Stimulated activated CD4-positive, alpha-beta T cell treated with anti-CD3 and anti-CD28 coated beads, Interleukin-1b, Interleukin-23, amount 100 ng/mL, for 24 hours (primary cell): ENCODE measurements at regions not wholly inside any gene's neighbourhood (a gene's known extent, or its start where the extent isn't known, plus 50 kb on each side); places are given as distances from the start of the nearest gene placed in this dataset.

Source experiments
- DNase-seq, 4 experiments: peaks; one replicate each; pipeline ENCODE4 v3.0.0-alpha.2; 2020; ENCODE audit warnings: low read depth in 4 of 4, low spot score in 1 of 4

DNA sequence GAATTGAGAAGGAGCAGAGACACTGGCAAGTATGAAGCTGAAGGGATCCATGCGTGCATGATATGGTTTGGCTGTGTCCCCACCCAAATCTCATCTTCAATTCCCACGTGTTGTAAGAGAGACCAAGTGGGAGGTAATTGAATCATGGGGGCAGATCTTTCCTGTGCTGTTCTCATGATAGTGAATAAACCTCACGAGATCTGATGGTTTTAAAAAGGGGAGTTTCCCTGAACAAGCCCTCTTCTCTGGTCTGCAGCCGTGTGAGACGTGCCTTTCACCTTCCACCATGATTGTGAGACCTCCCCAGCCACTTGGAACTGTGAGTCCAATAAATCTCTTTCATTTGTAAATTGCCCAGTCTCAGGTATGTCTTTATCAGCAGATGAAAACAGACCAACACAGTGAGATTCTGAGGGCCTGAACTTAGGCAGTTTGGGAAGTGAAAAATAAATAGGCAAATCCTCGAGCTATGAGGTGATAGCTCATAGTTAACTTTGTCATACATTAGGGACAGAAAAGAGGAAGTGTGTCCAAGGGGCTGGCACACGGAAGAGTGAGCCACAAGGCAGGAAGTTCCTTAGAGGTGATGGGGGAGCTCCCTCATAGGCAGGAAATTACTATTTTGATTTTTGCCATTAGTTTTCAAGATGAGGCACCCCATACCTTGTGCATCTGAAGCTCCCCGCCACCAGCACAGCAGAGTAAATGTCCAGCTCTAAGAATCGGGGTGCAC, 658.8 kb upstream of the ID2 start:
- no peak for DNase-seq

DNA sequence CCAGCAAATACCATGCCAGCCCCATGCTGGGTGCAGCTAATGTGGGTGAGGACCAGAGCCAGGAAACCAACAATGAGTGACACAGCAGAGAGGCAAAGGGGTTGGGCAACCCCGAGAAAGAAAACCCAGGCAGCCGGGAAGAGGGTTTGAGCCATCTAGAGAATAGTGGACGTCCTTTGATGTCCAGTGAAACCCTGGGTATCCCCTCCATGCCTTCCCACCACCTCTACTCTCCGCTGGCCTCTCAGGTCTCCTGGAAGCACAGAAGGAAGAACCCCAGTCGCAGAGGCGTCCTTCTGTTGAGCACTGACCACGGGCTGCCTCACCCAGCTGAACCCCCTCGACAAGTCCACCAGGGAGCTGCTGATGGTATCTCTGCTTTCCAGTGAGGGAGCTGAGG, 657.4 kb upstream of the ID2 start:
- no peak for DNase-seq

DNA sequence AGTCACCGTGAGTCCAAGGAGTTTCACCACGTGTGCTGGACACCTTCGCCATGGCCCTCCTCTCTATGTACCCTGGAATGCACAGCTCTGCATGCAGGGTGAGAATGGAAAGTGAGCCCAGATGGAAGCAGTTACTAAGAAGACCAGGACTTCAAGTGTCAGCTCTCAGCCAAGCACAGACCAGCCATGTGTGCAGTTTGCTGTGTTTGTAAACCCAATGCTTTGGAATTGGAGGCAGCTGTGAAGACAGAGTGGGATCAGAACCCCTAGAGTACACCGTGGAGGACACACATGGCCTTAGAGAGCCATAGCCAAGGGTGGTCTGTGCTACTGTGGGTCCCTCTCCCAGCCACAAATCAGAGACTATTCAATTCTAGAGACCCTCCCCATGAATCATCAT, 655.5 kb upstream of the ID2 start:
- no peak for DNase-seq

DNA sequence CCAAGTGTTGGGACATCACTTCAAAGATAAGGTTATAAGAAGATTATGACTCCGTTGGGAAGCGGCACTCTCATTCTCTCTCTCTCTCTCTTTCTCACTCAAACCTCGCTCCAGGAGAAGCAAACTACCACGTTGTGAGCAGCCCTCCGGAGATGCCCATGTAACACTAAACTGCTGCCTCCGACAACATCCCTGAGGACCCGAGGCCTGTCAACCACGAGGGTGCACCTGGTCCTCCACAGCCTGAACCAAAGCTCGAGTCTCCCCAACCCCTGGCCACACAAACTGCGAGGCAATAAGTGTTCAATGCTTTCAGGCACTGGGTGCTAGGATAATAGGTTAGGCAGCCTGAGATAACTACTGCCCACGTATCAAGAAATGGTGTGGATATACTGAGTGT, 654.5 kb upstream of the ID2 start:
- no peak for DNase-seq

DNA sequence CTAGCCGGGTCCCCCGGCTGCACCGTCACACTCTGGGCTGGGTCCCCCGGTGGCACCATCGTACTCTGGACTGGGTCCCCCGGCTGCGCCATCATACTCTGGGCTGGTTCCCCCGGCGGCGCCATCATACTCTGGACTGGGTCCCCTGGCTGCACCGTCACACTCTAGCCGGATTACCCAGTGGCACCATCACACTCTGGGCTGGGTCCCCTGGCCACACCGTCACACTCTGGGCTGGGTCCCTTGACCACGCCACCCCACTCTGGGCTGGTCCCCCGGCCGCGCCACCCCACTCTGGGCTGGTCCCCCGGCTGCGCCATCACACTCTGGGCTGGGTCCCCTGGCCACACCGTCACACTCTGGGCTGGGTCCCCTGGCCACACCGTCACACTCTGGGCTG, 653.8 kb upstream of the ID2 start:
- no peak for DNase-seq

DNA sequence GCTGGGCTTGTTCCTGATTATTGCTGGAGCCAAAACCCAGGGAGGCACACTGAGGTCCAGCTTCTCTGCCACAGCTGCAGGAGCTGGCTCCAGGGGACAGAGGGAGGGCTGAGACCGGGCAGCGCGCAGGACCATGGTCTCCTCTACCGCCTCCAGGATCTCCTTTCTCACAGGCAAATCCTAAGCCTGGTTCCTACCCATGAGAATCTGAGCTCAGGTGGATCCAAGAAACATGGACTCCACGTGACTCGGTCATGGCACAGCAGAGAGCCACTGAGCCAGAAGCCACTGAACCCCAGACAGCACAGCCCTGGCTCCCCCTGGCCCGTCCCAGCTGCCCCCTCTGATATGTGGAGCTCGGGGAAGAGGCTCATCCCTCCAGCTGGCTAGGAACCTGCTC, 653.4 kb upstream of the ID2 start:
- no peak for DNase-seq

DNA sequence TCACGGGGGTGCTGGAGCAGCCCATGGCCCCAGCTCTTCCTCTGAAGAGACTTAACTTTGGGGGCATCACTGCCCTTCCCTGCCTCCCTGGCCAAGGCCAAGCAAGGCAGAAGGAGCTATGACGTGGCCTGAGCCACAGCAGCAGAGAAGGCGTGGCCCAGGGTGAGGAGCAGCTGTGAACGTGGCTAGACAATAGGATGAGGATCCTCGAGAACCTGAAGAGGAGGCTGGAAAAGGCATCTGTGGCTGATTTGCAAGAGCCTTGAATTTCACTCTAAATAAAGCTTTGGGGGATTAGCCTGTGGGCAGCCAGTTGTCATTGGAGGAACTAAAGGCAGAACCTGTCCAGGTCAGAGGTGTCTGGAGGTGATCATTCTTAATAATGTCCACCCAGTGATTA, 652.9 kb upstream of the ID2 start:
- DNase-seq = no peak

DNA sequence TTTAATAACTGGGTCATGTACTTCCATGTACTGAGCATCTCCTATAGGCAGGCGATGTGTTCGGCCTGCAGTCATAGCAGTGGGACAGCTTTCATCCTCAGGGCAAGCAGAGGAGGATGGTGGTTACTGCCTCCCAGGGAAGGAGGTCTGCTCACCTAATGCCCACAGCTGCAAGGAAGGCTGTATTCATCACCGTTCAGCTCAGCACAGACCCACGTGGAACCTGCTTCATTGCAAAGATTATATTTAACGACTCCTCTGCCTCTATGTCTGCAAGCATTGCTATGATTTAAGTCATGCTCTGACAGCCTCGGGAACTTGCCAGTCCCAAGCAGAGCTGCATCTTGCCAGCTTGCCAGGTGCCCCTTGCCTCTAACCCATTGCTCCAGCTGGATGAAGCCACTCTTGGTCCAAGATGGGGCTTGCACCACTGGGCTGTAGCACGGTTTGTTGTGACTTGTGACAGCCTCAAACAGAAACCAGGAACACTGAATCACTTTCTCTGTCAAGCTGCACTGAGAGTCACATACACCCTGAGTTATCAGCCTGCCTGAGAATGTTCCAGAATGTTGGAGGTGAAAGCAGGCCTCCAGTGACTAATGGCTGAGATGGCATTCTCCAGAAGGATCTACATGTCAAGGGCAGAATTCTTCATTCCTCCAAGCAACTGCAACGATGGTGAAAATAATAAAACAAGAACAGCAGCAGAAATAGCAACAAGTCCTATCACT, 651.1 kb upstream of the ID2 start:
- no peak for DNase-seq

DNA sequence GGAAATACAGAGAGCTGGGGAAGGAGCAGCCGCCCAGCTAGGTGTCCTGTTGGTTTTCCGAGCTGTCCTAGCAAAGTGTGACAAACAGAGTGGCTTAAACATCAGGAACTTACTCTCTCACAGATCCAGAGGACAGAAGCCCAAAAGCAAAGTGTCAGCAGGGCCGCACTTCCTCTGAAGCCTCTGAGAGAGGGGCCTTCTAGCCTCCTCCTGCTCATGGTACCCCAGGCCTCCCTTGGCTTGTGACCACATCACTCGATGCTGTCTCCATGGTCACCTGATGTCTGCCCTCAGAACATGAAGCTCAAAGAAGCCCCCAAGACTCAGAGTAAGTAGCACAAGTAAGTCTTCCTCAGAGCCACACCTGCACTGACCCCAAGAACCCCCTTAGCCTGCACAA, 650.5 kb upstream of the ID2 start:
- no peak for DNase-seq

DNA sequence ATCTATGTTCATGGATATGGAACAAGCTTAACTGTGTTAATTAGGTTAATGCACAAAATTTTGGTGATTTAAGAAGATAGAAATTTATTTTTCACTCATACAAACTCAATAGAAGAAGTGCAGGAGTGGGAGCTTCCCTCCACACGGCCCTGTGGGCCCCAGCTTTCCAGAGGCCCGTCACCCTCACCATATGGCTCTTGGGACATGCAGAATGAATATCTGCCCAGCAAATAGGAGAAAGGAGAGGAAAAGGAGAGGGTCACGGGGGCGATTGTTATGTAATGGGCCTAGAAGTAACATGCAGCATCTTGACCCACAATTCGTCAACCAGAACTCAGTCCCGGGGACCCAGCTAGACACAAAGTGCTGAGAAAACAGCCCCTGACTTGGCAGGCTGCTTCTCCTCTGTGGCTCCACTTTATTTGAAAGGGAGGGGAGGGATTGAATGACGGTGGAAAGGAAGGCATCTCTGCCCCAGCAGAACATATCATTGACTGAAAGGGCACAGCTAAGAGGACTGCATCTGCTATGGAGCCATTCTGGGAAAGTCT, 648.2 kb upstream of the ID2 start:
- no peak for DNase-seq

DNA sequence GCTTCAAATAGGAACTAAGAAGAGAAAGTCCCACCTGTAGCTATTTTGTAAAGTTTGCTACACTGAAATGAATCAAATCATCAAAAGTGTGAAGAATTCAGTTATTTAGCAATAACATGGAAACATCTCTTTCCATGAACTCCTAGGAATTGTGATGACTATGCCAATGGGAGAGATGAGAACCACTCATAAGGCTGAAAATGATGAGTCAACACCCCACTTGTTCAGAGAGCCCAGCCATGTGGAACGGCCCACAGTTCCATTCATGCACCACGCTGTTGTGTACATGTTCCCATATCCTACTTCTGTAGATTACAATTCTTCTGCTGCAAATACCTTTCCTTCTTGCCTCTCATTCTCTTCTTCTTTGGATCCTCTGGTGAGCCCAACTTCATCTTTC, 645.5 kb upstream of the ID2 start:
- DNase-seq = no peak

DNA sequence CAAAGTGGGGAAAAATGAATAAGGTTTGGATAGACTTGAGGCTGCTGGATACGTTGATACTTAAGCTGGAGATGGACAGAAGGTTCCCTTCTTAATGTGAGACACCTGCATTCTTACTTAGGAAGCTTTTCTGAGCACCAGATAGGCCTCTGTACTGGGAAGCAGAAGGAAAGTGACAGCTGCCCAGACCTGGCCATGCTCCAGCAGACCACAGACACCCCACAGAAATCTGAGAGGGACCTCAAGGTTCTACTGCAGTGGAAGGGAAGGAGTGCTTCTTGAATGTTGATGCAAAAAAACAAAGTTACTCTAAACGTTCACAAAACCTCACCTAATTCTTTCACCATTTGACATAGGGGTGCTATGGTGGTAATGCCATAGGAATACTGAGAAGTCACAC, 642.1 kb upstream of the ID2 start:
- no peak for DNase-seq

DNA sequence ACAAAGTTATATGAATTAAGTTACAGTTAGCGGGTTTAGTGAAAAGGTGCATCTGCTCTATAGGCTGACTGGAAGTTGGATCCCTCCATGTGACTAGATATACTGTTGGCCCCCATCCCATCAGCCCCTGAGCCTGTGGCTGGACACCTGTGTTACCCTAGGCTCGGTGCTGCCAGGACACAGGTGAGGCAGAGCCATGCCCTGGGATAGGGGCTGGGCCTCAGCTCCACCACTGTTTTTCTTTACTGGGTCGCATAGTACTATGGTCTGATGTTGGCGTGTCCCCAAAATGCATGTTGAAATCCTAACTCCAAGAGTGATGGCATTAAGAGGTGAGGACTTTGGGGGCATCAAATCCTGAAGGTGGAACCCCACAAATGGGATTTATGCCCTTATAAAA, 638.6 kb upstream of the ID2 start:
- no peak for DNase-seq

DNA sequence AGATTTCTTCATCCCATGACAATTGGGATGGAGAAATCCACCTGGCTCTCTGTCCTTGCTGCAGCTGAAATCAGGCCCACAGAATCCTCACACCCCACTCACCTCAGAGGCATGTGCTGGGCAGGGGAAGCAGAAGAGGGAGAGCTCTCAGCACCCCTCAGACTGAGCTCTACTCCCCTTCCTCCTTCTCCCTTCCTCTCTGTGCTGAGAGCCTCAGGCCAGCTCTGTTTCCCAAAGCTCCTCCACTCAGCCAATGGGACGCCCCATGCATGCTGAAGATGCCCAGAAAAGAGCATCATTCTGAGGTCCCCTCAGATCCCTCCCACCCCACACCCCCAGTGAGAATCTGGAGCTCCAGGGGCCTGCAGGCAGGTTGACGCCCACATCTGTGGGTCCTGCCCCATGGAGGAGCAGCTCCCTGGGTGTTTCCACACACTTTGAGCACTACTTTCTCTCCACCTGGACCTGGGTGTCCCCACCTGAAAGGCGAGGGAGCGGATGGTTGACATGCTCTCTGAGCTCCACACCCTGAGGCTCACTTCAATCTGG, 637.7 kb upstream of the ID2 start:
- DNase-seq = no peak

DNA sequence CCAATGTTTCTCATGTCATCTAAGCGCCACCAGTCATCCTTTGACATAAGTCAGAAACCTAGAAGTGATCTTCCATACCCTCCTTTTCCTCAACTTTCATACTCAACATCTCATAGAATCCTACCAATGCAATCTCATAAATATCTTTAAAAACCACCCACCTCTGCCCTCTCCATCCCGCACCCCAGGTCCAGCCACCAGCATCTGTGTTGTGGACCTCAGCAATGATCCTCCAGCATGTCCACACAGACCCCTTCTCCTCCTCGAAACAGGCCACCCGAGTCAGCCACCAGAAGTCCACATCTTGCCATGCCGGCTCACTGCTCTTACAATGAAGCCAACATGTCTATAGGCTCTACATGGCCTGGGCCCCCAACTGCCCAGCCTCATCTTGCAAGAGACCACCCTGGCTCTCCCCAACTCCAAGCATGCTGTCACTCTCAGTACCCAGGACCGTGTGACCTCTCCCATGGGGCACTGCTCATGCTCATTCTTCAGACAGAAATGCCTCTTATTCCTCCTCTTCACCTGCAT, 636.7 kb upstream of the ID2 start:
- no peak for DNase-seq

DNA sequence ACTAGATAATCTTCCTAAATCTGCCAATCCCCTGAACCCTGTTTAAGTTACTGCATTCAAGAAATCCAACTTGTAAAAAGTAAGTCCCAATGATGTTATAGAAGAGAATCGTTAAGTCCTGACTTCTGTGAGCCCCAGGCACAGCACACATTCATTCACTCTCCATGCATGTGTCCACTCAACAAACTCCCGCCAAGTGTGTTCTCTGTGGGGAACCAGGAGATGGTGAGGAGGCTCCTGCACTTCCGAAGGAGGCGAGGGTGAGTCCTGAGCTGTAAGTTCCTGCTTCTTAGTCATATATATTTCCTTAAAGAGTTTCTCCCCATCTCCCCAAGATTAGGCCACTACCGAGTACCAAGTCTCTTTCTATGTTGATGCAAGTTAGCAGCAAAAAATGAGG, 635.0 kb upstream of the ID2 start:
- DNase-seq = no peak

DNA sequence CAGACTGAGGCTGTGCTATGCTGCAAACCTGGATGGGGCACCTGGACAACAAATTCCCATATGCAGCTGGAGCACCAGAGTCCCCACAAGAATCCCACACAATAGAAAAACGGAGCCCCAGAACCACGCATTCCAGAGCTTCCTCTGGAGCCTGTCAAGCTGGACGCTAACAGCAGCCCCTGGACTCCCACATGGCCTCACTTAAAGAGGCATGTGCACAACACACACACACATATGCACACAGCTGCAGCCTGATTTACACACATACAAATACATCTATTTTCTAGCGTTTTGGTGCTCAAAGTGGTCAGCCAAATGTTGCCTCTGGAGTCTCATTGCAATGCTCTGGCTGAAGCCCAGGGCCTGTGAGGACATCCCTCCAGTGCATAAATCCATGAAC, 632.7 kb upstream of the ID2 start:
- no peak for DNase-seq

DNA sequence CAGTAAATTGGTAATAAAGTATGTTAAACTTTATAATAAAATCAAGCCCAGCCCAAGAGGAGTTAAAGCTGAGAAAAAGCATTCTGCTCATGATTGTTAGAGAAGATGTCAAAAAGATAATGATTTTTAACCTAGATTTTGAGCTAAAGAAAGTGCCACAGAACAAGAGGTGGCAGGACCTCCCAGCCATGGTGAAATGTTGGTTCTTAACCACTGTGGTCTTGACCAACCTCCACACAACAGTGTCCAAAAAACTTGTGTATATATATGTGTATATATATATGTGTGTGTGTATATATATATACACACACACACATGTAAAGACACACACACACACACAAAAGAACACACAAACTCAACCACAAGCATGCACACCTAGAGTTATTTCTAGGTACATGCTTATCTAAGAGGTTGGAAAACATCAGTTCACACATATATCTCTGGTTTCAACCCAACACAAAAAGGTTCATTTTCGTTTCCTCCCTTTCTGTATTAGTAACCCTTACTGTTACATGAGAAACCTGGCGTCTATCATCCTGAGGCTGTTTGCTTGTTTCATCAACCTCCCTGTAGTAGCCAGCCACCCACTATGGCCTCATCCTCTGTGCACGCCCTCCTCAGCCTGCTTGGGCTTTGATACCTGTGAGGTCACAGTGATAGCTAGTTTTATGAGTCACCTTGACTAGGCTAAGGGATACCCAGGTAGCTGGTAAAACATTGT, 631.8 kb upstream of the ID2 start:
- peak in 2 of 4 experiments; percentile 37 to 56 for DNase-seq

DNA sequence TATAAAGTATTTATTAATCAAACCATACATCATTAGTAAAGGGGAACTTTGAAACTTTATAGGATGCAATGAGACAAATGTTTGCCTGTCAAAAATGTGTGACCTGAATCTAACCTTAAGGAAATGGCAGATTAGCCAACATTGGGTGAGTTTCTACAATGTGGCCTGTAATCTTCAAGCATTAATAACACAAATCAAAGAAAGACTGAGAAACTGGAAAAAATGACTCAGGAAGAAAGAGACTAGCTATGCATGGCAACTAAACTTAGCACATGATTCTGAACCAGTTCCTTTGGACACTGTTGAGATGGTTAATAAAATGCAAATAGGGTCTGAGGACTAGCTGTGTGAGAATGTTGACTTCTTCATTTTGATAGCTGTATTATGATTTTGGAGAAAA, 628.6 kb upstream of the ID2 start:
- no peak for DNase-seq

DNA sequence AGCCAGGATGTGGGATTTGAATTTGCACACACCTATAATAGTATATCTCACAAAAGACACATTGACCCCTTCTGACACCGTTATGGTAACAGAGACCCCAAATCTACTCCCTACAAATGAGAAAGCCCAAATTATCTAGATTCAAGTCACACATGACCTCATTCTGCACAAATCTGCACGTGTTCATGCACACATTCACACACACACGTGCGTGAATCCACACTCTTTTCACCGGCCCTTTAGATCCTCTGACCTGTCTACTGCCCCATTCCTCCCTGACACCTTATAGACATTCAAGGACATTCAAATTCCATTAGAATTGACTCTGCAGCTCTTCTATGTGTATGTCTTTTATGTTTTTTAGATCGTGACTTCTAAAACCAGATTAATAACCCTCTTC, 627.8 kb upstream of the ID2 start:
- DNase-seq = no peak

DNA sequence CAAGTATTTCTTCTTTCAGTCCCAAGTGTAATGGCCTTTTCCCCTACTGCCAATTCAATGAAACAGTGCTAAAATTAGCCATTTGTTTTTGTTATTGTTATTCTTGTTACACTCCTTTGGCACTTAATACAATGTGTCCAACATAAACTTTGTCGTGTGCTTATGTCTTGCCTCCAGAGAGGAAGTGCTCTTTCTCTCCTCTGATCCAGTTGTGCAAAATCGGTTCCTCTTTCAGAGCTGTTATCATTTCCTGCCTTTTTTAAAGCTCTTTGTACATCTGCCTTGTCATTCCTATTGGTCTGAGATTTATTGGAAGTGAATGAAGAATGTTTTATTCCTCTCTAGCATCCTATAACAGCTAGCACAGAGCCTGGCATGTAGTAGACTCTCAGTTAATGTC, 623.2 kb upstream of the ID2 start:
- no peak for DNase-seq

DNA sequence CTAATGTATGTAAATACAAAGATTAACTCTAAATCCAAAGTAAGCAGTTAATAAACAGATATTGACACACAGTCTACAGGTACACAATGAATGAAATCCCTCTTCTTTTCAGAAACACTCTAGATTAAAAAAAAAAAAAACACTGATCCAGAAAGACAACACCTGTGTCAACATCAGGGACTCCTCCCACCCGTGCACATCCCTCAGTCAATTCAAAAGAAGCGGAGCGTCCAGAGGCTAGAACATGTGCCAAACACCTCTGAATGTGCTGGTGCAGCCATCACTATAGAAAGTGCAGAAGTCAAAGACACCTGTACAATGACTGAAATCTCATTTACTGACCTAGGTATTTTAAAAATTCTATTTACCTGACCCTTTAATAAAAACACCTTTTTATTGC, 622.6 kb upstream of the ID2 start:
- DNase-seq = no peak
